Daoy (cell line): ENCODE measurements at regions not wholly inside any gene's neighbourhood (a gene's known extent, or its start where the extent isn't known, plus 50 kb on each side); places are given as distances from the start of the nearest gene placed in this dataset.
"Not testable (repeated sequence)": the region's sequence is repeated elsewhere in the genome, so short reads cannot be mapped to it uniquely, and the experiment has no call there.

Source experiments
- DNase-seq: peaks from one replicate; pipeline ENCODE4 v3.0.0-alpha.2; 2015; ENCODE audit warnings: low read depth

- DNase-seq, result no peak
Measured at GRCh38 chr4:152063621-152064240, 302.9 kb upstream of the GATB start.

GRCh38 chr4:152062936-152063620 is 302.3 kb upstream of the GATB start:
- DNase-seq, result no peak

GRCh38 chr4:152054731-152055130 is 293.9 kb upstream of the GATB start:
- no peak for DNase-seq

GRCh38 chr4:152052451-152053057 is 291.7 kb upstream of the GATB start:
- no peak for DNase-seq

- DNase-seq, result not testable (repeated sequence)
Measured at GRCh38 chr4:152051332-152051731, 290.5 kb upstream of the GATB start.

GRCh38 chr4:152050106-152050505 is 289.3 kb upstream of the GATB start:
- DNase-seq, result no peak

GRCh38 chr4:152047451-152047850 is 286.6 kb upstream of the GATB start:
- DNase-seq, result no peak

- peak; percentile 20 for DNase-seq
Measured at GRCh38 chr4:152045807-152046571, 285.2 kb upstream of the GATB start.

GRCh38 chr4:152045449-152045806 is 284.6 kb upstream of the GATB start:
- no peak for DNase-seq

GRCh38 chr4:152044331-152045036 is 283.7 kb upstream of the GATB start:
- no peak for DNase-seq

GRCh38 chr4:152041295-152041694 is 280.5 kb upstream of the GATB start:
- no peak for DNase-seq

- no peak for DNase-seq
Measured at GRCh38 chr4:152039691-152040090, 278.9 kb upstream of the GATB start.

- DNase-seq, result no peak
Measured at GRCh38 chr4:152039023-152039481, 278.2 kb upstream of the GATB start.

- no peak for DNase-seq
Measured at GRCh38 chr4:152038238-152038637, 277.4 kb upstream of the GATB start.

- DNase-seq, result no peak
Measured at GRCh38 chr4:152037435-152037834, 276.6 kb upstream of the GATB start.

GRCh38 chr4:152033621-152034020 is 272.8 kb upstream of the GATB start:
- DNase-seq, result peak; percentile 17

- DNase-seq, result peak; percentile 32
Measured at GRCh38 chr4:152032722-152033131, 271.9 kb upstream of the GATB start.

GRCh38 chr4:152029631-152030030 is 268.8 kb upstream of the GATB start:
- no peak for DNase-seq

- no peak for DNase-seq
Measured at GRCh38 chr4:152028131-152028530, 267.3 kb upstream of the GATB start.

- DNase-seq, result no peak
Measured at GRCh38 chr4:152024881-152025280, 264.1 kb upstream of the GATB start.

- DNase-seq, result no peak
Measured at GRCh38 chr4:152023674-152024073, 262.9 kb upstream of the GATB start.

- DNase-seq, result no peak
Measured at GRCh38 chr4:152022543-152022942, 261.7 kb upstream of the GATB start.
